ENCODE measurements at regions not wholly inside any gene's neighbourhood (a gene's known extent, or its start where the extent isn't known, plus 50 kb on each side); places are given as distances from the start of the nearest gene placed in this dataset.
"Not testable (repeated sequence)": the region's sequence is repeated elsewhere in the genome, so short reads cannot be mapped to it uniquely, and the experiment has no call there.

- TF ChIP-seq, protein P1, sequence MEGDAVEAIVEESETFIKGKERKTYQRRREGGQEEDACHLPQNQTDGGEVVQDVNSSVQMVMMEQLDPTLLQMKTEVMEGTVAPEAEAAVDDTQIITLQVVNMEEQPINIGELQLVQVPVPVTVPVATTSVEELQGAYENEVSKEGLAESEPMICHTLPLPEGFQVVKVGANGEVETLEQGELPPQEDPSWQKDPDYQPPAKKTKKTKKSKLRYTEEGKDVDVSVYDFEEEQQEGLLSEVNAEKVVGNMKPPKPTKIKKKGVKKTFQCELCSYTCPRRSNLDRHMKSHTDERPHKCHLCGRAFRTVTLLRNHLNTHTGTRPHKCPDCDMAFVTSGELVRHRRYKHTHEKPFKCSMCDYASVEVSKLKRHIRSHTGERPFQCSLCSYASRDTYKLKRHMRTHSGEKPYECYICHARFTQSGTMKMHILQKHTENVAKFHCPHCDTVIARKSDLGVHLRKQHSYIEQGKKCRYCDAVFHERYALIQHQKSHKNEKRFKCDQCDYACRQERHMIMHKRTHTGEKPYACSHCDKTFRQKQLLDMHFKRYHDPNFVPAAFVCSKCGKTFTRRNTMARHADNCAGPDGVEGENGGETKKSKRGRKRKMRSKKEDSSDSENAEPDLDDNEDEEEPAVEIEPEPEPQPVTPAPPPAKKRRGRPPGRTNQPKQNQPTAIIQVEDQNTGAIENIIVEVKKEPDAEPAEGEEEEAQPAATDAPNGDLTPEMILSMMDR (IDR thresholded peaks at IDR 0.05), result peak; percentile 27; the same call in 1 of the 2 replicates
- H3K4me1 Mint-ChIP-seq (ENCODE audit: low read depth), result peaks cover 5% of the 10 kb centered on the region; the same call in 1 of the 2 replicates
Measured at GRCh38 chr2:52034706-52035105, 1002.8 kb upstream of the NRXN1 start.

DNA sequence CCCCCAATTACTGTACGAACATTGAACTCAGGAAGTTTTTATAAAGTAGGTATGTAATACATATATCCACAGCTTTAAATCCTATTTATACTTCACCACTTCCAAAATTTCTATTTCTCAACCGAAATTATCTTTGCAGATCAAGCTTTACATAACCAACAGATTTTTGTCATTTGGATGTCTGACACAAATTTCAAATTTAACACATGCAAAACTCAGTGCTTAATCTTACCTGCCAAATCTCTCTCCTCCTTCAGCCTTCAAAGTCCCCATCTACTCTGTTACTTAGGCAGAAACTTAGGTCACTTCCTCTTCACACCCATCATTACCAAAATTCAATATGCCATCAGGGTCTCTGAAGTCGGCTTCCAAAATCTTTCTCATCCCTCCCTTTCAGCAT lies 990.1 kb upstream of the NRXN1 start:
- Mint-ChIP-seq H3K4me1 (ENCODE audit: low read depth) (no peaks in the 10 kb centered on the region), H3K27ac (no peak overlapping the region)
- TF ChIP-seq, protein P1 (IDR thresholded peaks at IDR 0.05), result no peak

More at GRCh38 chr2:52034706-52035105, 1002.8 kb upstream of the NRXN1 start:
- H3K27me3 Mint-ChIP-seq (ENCODE audit: insufficient read depth), result no peaks in the 10 kb centered on the region
- H3K27ac Mint-ChIP-seq, result no peak overlapping the region
- H3K9me3 Mint-ChIP-seq, result no peaks in the 10 kb centered on the region; the same call in none of the 2 replicates
- no peaks in the 10 kb centered on the region for H3K36me3 Mint-ChIP-seq (ENCODE audit: low read depth)
- no peak overlapping the region for H3K4me3 Mint-ChIP-seq
- no peak for DNase-seq

GRCh38 chr2:52017646-52018235 lies 985.8 kb upstream of the NRXN1 start:
- no peak for DNase-seq
- H3K4me1 Mint-ChIP-seq (ENCODE audit: low read depth), result no peaks in the 10 kb centered on the region
- H3K9me3 Mint-ChIP-seq, result peaks cover 12% of the 10 kb centered on the region
- no peaks in the 10 kb centered on the region; the same call in 1 of the 2 replicates for H3K36me3 Mint-ChIP-seq (ENCODE audit: low read depth)
- TF ChIP-seq, protein P1 (IDR thresholded peaks at IDR 0.05), result no peak
- H3K4me3 Mint-ChIP-seq, result no peak overlapping the region
- no peaks in the 10 kb centered on the region; the same call in 1 of the 2 replicates for H3K27me3 Mint-ChIP-seq (ENCODE audit: insufficient read depth)
- no peak overlapping the region for H3K27ac Mint-ChIP-seq

More for the DNA sequence above, 990.1 kb upstream of the NRXN1 start:
- H3K27me3 Mint-ChIP-seq (ENCODE audit: insufficient read depth), result no peaks in the 10 kb centered on the region; the same call in 1 of the 2 replicates
- H3K4me3 Mint-ChIP-seq, result no peak overlapping the region
- H3K9me3 Mint-ChIP-seq, result peaks cover under 1% of the 10 kb centered on the region; the same call in 1 of the 2 replicates
- no peak for DNase-seq
- H3K36me3 Mint-ChIP-seq (ENCODE audit: low read depth), result 0 out of 2 replicates have a peak, but pooled peaks cover 4% of the 10 kb centered on the region

GRCh38 chr2:52006821-52007366 lies 975.0 kb upstream of the NRXN1 start:
- H3K9me3 Mint-ChIP-seq, result peaks cover 18% of the 10 kb centered on the region
- H3K27ac Mint-ChIP-seq, DNase-seq: not testable (repeated sequence)

GRCh38 chr2:52000151-52000855 lies 968.4 kb upstream of the NRXN1 start:
- peaks cover 1% of the 10 kb centered on the region; the same call in 1 of the 2 replicates for H3K27me3 Mint-ChIP-seq (ENCODE audit: insufficient read depth)
- peaks cover 36% of the 10 kb centered on the region for H3K4me1 Mint-ChIP-seq (ENCODE audit: low read depth)
- H3K9me3 Mint-ChIP-seq, result peaks cover 21% of the 10 kb centered on the region
- no peak overlapping the region for H3K4me3 Mint-ChIP-seq
- peak overlapping the region; percentile 21; the same call in 1 of the 2 replicates for H3K27ac Mint-ChIP-seq
- H3K36me3 Mint-ChIP-seq (ENCODE audit: low read depth), result peaks cover 16% of the 10 kb centered on the region; the same call in 1 of the 2 replicates
- TF ChIP-seq, protein P1 (IDR thresholded peaks at IDR 0.05), result no peak
- no peak for DNase-seq

More at GRCh38 chr2:52006821-52007366, 975.0 kb upstream of the NRXN1 start:
- H3K4me1 Mint-ChIP-seq (ENCODE audit: low read depth); H3K27me3 Mint-ChIP-seq (ENCODE audit: insufficient read depth); H3K4me3 Mint-ChIP-seq; H3K36me3 Mint-ChIP-seq (ENCODE audit: low read depth): not testable (repeated sequence)

Data from HFFc6 (cell line).